ENCODE measurements at regions not wholly inside any gene's neighbourhood (a gene's known extent, or its start where the extent isn't known, plus 50 kb on each side); places are given as distances from the start of the nearest gene placed in this dataset.

DNA sequence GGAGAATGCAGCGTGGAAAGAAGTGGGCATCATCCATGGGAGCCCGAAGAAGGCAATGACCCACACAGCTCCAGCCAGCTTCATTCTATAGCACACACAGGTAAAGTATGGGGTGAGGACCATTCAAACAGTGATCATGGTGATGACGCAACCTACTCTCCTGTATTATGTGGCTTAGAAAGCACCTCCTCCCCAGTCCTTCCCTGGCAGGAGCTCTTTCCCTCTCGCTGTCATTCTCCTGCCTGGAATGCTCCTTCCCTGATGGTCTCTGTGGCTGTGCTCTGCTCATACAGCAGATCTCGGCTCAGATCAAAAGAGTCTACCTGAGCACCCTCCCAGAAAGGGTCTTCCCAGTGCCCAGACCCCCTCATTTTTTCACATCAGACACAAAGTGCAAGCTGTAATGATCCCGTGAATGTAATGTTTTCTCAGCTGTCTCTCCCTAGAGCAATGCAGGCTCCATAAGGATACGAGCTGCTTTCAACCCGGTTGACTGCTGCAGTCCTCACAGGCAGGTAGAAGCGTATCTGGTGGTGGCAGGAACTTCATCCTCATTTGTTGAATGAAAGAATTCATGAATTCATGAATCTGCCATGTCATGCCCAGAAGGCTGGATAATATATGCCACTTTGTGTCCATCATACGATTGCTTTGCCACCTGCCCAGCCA, 248.8 kb downstream of the HS3ST3A1 start:
- no peak for DNase-seq

GRCh38 chr17:13351046-13351445, 250.7 kb downstream of the HS3ST3A1 start:
- DNase-seq = no peak

DNA sequence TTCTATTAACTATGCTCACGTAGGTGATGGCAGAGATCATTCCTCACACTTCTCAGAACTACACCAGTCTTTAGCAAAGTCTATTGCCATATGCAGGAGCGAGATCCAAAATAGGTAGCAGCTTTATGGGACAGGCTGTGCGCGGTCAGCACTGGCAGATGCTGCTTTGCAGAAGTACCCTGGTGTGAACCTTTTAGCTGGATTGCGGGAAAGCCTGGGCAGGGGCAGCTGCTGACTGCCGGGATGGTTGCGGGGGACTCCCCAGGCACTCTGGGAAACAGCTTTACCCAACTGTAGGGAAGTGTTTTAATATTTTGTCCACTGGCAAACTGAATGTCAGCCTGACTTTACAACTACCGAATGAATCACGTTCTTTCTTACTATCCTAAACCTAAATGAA, 251.3 kb downstream of the HS3ST3A1 start:
- DNase-seq = no peak

DNA sequence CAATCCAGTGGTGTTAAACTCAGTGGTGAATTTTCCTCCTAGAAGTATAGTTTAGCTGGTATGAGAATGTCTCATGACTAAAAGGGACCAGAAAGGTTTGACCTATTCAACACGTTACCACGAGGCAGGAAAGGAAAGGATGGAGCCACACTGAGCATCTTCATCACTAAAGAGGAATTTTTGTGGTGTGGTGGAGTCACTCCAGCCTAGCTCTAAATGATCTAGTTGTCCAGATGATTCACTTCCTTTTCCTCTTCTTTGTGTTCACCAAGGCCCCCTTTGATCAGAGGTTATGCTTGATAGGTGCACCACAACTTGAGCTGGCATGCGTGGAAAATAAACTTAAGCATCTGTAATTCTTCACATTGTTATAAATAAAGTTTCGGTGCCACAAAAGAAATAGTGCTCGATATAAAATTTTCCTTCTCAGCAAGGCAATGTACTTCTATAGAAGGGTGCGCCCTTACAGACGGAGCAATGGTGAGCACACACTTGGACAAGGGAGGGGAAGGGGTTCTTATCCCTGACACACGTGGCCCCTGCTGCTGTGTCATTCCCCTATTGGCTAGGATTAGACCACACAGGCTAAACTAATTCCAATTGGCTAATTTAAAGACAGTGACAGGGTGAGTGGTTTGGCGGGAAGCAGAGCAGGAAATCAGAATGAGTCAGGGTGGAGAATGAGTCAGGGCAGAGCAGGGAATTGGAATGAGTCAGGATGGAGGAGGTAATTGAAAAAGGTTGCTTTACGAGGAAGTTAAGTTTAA, 254.6 kb downstream of the HS3ST3A1 start:
- DNase-seq = peak; percentile 3

DNA sequence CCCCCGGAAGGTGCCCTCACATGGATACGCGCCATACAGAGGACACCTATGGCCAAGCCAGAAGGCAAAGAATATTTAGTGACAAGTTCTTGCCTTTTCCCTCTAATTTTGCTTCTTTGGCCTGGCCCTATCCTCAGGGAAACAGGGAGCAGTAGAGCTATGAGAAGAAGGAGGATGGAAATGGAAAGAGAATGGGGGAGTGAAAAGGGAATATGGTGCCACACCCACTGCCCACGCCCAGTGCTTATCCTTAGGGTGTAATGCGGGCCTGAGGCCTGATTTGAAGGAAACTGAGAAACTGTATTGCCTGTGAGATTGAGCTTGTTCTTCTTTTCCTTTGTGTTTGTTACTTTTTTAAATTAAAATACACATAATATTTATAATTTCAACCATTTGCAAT, 255.1 kb downstream of the HS3ST3A1 start:
- no peak for DNase-seq

- no peak for DNase-seq
Observed at GRCh38 chr17:13346081-13346533, 255.6 kb downstream of the HS3ST3A1 start.

- no peak for DNase-seq
Observed at GRCh38 chr17:13338421-13338820, 263.3 kb downstream of the HS3ST3A1 start.

DNA sequence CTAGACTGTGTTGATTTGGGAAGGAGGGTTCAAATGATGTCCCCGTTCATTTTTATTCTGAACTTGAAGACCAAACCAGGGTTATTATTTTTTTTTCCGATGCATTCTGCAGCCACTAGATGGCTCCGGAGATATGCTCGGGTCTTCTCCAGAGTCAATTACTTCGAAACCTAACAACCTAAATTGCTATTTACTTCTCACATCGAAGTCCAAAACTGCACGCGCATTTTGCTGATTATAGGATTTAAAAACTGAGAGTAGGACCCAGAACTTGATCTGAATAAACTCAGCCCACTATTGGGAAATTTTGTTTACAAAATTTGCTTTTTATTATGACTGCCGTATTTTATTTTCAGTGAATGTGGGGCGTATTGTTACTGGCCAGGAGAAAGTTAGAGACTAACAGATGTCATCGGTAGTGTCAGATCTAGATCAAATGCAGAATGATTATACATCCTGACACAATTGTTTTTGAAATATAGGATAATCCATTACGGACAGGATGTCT, 263.8 kb downstream of the HS3ST3A1 start:
- peak; percentile 50 for DNase-seq

GRCh38 chr17:13337151-13337550, 264.6 kb downstream of the HS3ST3A1 start:
- DNase-seq = no peak

DNA sequence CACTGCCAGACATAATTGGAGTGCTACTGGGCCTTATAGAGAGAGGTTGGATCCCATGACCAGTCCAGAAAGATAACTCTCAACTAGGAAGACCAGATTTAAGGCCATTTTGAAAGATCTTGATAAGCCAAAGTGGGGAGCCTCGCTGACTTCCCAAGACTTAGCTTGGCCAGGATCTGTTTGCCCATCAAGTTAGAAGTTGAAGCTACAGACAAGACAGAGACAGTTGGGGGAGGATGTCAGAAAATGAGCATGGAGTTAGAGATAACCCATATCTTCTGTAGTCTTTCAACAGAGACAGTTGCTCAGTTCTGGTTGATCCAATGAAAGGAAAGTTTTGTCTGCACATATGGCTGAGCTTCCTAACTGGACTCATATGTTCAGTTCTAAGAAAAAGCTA, 267.4 kb downstream of the HS3ST3A1 start:
- DNase-seq = no peak

DNA sequence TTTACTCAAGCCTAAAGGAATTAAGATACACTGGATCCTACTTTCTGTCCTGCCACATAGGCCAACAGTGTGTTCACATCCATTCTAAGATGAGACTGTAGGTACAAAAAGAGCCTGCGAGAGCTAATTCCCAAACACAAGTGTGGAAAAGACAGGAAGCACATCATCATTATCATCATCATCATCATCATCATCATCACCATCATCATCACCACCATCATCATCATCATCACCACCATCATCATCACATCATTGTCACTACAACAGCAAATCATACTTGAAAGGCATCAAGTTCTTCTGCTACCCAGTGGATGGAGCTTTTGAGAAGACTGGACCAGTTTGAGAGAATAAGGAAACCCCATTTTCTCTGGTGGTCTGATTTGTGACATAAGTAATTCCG, 268.1 kb downstream of the HS3ST3A1 start:
- no peak for DNase-seq

GRCh38 chr17:13332207-13332606, 269.5 kb downstream of the HS3ST3A1 start:
- no peak for DNase-seq

DNA sequence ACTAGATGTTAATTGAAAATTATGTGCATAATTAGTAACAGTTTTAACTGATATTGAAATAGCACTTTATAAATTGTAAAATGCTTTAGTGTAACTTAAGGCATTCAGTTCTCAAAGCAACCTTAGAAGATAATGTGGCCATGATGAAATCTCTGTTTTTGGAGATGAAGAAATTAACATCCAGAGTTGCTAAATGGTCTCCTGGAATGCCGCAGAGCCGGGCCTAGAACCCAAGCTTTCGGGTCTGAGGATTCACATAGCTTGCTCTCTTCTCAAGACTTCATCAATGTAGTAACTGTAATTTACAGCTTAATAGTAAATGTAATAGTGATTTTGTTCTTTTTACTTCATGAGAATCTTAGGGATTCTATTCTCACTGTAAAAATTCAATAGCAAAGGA, 272.3 kb downstream of the HS3ST3A1 start:
- no peak for DNase-seq

DNA sequence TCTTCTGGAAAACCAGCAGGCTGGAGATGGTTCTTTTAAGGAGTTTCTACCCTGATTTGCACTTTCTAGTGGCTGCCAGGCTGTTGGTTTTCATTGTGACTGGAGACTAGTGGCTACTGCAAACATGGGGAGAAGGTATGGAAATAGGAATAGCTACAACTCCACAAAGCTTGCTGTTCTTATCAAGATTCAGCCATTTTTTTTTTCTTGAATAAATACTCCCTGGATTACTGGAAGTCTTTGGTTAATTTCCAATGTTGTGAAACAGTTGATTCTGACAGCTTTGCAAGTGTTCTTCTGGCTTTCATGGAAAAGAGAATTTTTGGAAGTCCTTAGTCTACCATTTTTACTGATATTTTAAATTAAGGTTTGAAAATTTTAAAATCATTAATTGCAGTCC, 277.7 kb downstream of the HS3ST3A1 start:
- DNase-seq = no peak

DNA sequence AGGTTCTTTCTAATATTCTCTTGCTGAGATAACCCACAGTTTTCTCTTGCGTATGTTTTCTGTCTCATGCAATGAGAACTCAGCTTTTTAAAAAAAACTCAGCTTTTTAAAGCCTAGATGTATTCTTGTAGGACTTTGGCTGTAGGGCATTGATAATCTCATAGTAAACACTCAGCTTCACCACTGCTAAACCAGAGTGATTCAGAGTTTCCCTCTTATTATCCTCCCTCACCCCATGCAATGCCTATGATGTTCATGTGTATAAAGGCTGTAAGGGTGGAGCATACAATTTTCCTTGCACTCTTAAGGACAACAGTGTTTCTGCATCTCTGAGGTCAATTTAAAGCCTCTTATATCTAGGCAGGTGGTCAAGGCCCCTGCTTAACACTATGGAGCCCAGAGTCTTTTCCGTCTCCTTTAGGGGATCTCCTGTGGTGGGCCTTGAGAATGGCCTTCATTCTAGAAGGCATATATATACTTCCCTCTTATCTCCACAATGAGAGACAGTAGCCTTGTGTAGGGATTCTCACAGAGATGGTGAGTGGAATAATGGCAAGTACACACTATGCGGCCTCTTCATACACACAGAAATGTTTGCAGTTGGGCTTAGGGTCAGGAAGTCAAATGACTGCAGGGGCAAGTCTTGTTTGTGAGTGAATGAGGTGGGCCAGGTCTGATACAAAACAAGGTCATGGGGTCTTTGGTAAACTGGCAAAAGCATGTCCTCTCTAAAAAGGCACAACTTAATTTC, 279.6 kb downstream of the HS3ST3A1 start:
- no peak for DNase-seq

GRCh38 chr17:13320046-13320785, 281.5 kb downstream of the HS3ST3A1 start:
- DNase-seq = no peak

- DNase-seq = no peak
Observed at GRCh38 chr17:13316657-13317056, 285.1 kb downstream of the HS3ST3A1 start.

DNA sequence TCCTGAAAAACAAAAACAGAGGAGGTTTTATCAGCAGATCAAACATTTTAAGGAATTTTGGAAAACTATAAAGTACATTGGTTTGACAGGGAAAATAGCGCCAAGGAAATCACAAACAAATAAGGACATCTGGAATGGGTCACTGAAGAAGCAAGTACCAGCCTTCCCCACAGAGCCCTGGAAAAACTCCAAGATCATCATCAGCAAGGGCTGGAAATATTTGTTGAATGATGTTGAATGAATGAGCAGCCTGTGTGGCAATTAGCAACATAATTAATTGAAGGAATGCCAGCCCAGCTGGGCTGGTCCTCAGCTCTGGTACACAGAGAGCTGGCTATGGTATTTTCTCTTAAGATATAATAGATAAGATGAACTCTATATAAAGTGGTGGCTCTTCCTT, 290.4 kb downstream of the HS3ST3A1 start:
- no peak for DNase-seq

DNA sequence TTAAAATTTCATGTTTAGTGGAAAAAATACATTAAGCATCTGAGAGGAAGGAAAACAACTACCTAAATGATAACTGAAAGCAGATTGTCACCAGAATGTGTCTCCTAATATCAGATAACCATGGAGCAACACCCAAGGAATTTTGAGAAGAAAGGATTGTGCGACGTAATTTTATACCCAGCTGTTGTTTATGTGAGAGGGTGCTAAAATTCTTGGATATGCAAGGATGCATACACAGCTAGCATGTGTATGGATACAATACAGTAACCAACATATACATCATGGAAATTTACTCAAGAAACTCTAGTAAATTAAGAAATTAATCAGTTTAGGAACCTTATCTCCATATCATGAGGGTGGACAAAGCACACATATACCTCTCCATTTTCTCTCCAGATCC, 290.9 kb downstream of the HS3ST3A1 start:
- DNase-seq = no peak

DNA sequence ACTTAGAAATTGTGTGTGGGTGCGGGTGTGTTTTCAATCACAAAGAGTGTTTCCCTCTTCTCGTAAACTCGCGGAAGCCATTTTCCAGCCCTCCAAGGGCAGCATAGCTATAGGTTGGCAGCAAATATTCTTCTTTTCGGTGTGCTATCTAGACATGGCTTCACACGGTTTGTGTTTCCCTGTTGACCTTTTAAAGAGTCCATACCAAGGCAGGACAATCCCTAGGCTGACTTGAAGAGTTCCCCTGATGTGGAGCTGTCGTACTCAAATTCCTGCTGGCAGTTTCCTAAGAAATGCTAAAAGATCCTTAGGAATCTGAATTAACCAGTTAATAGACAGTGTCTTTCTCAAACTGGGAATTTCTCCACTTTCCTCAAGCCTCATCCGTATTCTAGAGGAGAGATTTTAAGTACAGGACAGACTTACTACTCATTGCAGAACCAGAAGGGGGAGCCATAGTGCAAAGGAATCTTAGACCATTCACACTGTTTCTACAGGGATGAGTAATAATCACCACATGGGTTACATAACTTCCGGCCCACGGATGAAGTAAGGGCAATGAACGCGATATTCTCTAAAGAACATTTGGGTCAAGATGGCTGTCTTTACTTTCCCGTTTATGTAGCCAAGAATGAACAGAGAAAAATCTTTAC, 288.6 kb upstream of the ELAC2 start:
- peak; percentile 71 for DNase-seq

GRCh38 chr17:13302983-13303382, 285.2 kb upstream of the ELAC2 start:
- no peak for DNase-seq

DNA sequence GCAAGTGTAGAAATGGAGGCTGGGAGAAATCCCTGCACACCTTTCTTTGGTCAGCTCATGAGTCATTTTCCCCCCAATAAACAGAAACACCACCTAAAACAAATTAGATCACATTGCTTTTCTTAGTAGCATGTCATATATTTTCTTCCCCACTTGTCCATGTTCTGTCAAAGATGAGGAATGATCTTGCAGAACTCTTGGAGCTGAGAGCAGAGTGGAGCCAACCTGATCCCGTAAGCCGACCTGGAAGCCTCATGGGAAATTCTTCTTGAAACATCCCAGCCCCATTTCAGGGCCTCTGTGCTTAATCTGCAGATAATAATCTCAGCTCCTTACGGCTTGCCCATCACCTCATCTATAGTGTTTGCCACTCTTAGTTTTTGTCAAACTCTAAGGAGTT, 284.6 kb upstream of the ELAC2 start:
- no peak for DNase-seq
